B cell (primary cell): ENCODE measurements at regions not wholly inside any gene's neighbourhood (a gene's known extent, or its start where the extent isn't known, plus 50 kb on each side); places are given as distances from the start of the nearest gene placed in this dataset.

Experiments
- CTCF ChIP-seq: fragments of 200-600 bp; IDR thresholded peaks from one replicate; pipeline ENCODE4 v1.8.0; 2022; ENCODE audit warnings: antibody characterized with exemption, mild to moderate bottlenecking
- EZH2 ChIP-seq: IDR thresholded peaks from 2 replicates; pipeline ENCODE4 v1.6.1; 2012; ENCODE audit warnings: borderline replicate concordance, low read depth, mild to moderate bottlenecking, moderate library complexity, low read length; ENCODE audit not compliant: insufficient read depth, poor library complexity, severe bottlenecking

GRCh38 chr14:101217616-101218371, 314.3 kb upstream of the RTL1 start:
- no peak for TF ChIP-seq CTCF
- no peak for TF ChIP-seq EZH2
